DMS53 (cell line): ENCODE measurements at regions not wholly inside any gene's neighbourhood (a gene's known extent, or its start where the extent isn't known, plus 50 kb on each side); places are given as distances from the start of the nearest gene placed in this dataset.

Experiments used
- DNase-seq: peaks from one replicate; lab custom pipeline; 2025; lab: John Stamatoyannopoulos, UW

GRCh38 chr2:67838205-67838604 lies 224.6 kb downstream of the C1D start:
- DNase-seq: no peak

DNA sequence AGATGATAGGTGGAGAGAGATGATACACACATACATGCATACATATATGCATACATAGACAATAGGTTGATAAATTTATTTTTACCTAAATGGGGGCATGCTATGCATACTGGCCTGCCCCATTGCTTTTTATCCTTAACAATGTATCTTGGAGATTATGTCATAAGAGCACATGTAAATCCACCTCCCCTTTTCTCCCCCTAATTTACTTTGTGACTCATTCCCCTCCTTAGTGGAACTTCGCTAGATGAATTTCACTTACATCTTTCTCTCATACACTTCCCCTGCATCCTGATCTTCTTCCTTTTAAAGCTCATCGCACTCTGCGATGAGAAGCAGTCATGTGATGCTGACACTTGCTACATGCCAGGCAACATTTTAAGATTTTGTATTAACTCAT lies 223.6 kb downstream of the C1D start:
- peak; percentile 33 for DNase-seq

- DNase-seq: no peak
Observed at GRCh38 chr2:67839668-67840067, 223.1 kb downstream of the C1D start.

GRCh38 chr2:67840460-67841068 lies 222.2 kb downstream of the C1D start:
- DNase-seq: peak; percentile 89

GRCh38 chr2:67841711-67842110 lies 221.1 kb downstream of the C1D start:
- DNase-seq: no peak

DNA sequence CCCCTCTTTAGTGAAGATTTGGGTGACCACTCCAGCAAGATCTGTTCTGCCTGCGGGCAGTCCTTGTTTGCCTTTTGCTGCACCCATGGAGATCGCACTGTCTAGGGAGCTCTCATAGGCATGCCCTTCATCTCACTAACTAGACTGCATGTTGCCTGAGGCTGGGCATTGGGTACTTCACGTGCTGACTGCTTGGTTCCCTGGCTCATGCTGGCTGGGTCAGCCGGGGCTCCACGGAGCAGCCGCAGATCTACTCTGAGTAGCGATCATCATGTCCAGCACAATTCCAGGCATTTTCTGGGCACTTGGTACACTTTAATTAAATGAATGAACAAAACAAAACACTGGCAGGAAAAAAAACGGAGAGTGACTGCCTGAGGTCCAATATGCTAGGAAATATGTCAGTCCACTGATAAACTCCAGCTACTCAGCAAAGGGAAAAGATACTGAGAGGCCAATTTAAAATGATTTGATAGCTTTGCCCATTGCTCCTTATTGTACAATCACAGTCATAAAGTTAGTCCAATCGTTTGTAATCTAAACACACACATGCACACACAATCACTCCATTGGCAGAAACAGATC lies 220.3 kb downstream of the C1D start:
- no peak for DNase-seq

DNA sequence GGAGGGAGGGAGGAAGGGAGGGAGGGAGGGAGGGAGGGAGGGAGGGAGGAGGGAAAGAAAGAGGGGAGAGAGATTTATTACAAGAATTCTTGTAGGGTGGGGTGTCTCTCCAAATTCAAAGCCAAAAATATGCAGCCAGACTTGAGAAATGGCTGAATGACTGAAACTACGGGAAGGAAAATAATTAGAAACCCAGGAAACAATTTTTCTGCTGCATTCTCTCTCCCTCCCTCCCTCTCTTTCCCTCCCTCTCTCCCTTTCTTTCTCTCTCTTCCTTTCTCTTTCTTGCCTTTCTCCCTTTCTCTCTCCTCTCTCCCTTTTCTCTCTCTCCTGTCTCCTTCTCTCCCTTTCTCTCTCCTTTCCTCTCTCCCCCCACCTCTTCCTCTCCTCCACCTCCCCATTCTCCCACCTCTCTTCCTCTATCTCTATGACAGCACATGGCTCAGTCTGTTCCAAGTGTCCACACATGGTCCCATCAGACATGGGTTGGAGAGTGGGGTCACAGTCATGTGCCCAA lies 218.7 kb downstream of the C1D start:
- no peak for DNase-seq

GRCh38 chr2:67845621-67846369 lies 217.0 kb downstream of the C1D start:
- peak; percentile 29 for DNase-seq

DNA sequence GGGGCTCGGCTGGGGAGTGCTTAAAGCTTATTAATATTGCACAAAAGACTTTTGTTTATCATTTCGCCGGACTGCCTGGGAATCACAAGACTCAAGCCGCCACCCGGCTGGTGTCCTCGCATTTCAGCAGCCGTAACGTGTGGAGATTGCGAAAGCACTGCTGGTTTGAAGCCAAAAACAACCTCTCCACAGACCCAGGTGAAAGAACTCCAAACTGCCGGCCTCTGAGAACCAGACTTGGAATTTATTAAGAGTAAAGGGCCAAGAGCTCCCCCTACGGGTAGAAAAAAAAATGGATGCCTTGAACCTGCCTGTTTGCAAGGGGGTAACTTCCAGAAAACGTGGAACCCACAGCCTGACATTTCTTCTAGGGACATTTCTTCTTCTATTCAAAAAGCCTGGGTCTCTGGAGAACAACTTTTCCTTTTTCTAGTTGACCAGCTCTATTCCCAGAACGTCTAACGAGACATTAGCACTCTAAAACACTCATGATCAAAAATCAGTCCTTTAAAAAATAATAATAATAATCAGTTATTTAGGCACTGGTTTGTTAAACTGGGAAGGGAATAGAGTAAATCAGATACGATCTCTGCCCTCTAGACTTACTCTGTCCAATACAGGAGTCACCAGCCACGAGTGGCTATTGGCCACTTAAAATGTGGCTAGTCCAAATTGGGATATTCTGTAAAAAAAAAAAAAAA lies 216.3 kb downstream of the C1D start:
- DNase-seq: peak; percentile 98

GRCh38 chr2:67848551-67849285 lies 214.1 kb downstream of the C1D start:
- no peak for DNase-seq

GRCh38 chr2:67851016-67851415 lies 211.8 kb downstream of the C1D start:
- DNase-seq: no peak

DNA sequence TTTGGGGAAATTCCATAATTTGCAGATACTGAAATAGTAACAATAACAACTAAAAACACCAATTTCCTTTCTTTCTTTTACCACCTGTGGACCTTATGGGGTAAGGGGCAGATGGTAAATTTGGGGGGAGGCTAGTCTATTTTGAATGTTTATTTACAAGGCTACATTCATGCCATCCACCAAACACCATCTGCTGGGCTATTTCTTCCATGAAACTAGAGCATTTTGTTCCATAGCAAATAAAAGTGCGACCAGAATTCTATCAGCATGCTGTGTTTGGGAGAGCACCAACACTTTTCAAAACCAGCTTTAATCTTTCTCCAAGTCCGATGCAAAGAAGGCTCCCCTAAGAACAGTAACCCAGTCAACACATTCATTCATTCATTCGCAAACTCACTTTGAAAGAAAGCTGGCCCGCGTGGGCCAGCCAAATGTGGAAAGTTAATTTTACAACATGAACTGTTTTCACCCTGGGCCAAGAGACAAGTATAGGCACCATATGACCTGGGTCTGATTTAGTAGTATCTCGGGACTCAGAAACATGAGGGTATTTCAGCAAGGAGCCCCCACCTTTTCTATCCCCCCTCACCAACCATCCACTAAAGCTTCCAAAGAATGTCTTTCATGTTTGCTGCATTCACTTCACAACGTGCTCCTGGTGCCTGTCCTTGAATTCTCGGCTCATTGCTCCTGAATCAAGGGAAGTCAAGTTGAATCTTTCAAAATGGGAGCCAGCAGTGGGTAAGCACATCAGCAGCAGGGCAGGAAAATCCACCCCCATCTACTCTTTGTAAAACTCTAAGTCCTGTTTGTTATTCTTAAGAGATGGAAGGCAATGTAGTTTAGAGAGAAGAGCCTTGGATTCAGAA lies 210.6 kb downstream of the C1D start:
- DNase-seq: no peak

- no peak for DNase-seq
Observed at GRCh38 chr2:67854103-67854743, 208.6 kb downstream of the C1D start.

GRCh38 chr2:67854798-67855197 lies 208.0 kb downstream of the C1D start:
- DNase-seq: peak; percentile 27

DNA sequence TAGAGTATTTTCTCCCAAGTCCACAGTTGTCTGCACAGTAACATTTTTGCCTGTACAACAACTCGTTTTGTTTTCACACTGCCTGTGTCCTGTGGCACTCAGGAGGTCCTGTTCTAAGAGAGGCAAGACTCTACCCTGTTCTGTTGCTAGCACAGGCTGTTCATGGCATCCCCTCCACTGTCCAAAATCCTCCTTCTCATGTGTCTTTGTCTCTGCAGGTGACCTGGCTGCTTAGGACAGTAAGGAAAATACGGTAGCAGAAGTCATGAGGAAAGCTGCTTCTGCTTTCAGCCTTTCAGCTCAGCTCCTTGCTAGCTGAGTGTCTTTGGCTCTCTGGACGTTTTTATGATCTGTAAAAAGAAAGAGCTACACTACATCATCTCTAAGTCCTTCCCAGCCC lies 205.9 kb downstream of the C1D start:
- DNase-seq: no peak

GRCh38 chr2:67857836-67858235 lies 205.0 kb downstream of the C1D start:
- no peak for DNase-seq

DNA sequence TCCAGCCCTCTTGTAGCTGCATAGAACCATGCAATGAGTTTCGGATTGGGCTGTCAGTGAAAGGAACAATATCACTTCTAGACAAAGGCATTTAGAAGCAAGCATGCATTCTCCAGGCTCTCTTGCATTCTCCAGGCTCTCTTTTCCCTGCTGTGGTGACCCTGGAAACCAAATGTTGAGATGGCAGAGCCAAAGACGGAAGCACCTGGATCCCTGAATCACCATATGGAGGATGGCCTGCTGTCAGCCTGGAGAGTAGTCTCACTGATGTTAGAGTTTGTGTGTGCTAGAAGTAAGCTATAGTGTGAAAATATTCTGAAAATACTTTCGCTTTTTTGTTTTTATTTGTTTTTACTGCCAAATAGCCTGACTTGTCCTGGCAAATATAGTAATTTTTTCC lies 203.9 kb downstream of the C1D start:
- no peak for DNase-seq

- no peak for DNase-seq
Observed at GRCh38 chr2:67865917-67866316, 196.9 kb downstream of the C1D start.

DNA sequence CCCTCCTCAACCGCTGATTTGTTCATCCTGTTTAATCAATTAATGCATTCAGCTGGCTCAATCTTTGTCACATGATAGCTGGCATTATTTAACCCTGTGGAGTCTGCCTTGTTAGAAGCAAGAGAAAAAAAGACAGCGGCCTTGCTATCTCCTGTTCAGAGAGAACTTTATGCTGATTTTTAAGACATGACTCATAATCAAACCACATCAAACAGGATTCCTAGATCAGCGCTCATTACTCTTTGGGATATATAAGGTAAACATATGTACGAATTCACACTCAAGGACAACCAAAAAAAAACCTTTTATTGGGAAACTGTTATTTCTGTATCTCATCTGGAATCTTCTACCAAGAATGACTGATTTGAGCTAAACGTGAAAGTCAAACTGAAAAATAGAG lies 195.1 kb downstream of the C1D start:
- no peak for DNase-seq

DNA sequence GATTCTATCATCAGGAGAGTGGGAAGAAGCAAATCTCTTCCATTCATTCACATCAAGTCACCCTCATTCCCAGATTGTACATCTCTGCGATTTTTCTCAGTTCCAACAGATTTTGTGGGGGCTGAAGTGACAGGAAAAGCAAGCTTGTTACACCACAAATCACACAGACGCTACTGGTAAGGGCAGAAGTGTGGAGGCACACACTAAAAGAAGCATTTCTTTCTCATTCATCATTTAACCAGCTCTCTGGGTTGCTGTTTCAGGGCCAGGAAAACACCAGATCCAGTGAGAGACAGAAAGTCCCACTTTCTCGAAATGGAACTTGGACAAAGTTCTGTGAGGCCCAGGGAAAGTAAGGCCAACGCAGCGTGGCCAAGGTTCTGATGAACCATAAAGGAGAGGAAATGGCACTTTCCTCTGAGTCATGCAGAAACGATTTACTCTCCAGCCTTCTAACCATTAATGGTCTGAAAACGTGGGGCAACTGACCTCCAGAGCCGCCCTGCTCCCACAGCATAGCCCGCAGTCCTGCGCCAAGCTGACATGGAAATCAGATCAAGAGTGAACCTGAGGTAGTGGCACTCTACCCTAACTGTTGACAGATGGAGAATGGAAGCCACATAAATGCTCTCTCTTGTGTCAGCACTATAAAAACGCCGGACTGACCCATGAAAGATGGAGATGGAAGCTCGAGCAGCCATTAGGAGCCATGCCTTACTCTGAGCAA lies 191.0 kb downstream of the C1D start:
- DNase-seq: no peak
